SK-N-SH treated with all-trans-retinoic acid at 6 μM for 48 hours (cell line): ENCODE measurements at regions not wholly inside any gene's neighbourhood (a gene's known extent, or its start where the extent isn't known, plus 50 kb on each side); places are given as distances from the start of the nearest gene placed in this dataset.

Experiments used
- ATAC-seq: fragments of 200-7000 bp; cut with Tn5 transposase; 3 replicates; pipeline ENCODE4 v1.9.1; 2020; ENCODE audit warnings: mild to moderate bottlenecking, moderate library complexity
- ARNTL ChIP-seq: fragments of 450-650 bp; formaldehyde crosslinking; IDR thresholded peaks from 2 replicates; pipeline ENCODE4 v1.5.0; 2020; ENCODE audit warnings: low read depth, mild to moderate bottlenecking, moderate library complexity, borderline replicate concordance
- BACH2 ChIP-seq: fragments of 250-450 bp; sonication (Bioruptor Pico); IDR thresholded peaks from 2 replicates; pipeline ENCODE4 v1.9.0; 2021; ENCODE audit warnings: mild to moderate bottlenecking, borderline replicate concordance
- CREB5 ChIP-seq: fragments of 250-450 bp; sonication (Bioruptor Pico); IDR thresholded peaks from 2 replicates; pipeline ENCODE4 v1.5.1; 2020; ENCODE audit warnings: low read depth, mild to moderate bottlenecking, moderate library complexity
- CSRNP3 ChIP-seq: fragments of 250-450 bp; sonication (Bioruptor Pico); IDR thresholded peaks from 2 replicates; pipeline ENCODE4 v1.5.1; 2021; ENCODE audit warnings: mild to moderate bottlenecking, moderate library complexity
- ESRRG ChIP-seq: fragments of 250-450 bp; sonication (Bioruptor Pico); IDR thresholded peaks from 2 replicates; pipeline ENCODE4 v1.6.1; 2021; ENCODE audit warnings: mild to moderate bottlenecking
- GLIS3 ChIP-seq: fragments of 250-450 bp; sonication (Bioruptor Pico); IDR thresholded peaks from 2 replicates; pipeline ENCODE4 v1.5.0; 2020; ENCODE audit warnings: mild to moderate bottlenecking, moderate library complexity
- ISL1 ChIP-seq: fragments of 250-450 bp; sonication (Bioruptor Pico); IDR thresholded peaks from 2 replicates; pipeline ENCODE4 v2.1.2; 2022; ENCODE audit warnings: mild to moderate bottlenecking, moderate library complexity
- PATZ1 ChIP-seq: fragments of 250-450 bp; sonication (Bioruptor Pico); IDR thresholded peaks from 2 replicates; pipeline ENCODE4 v1.8.0; 2020; ENCODE audit warnings: mild to moderate bottlenecking, moderate library complexity, borderline replicate concordance
- PPARA ChIP-seq: fragments of 250-450 bp; sonication (Bioruptor Pico); IDR thresholded peaks from 2 replicates; pipeline ENCODE4 v1.5.0; 2020; ENCODE audit warnings: mild to moderate bottlenecking, borderline replicate concordance
- RARB ChIP-seq: fragments of 250-450 bp; sonication (Bioruptor Pico); IDR thresholded peaks from 2 replicates; pipeline ENCODE4 v1.8.0; 2021; ENCODE audit warnings: mild to moderate bottlenecking, moderate library complexity
- SNAI2 ChIP-seq: fragments of 250-450 bp; sonication (Bioruptor Pico); IDR thresholded peaks from 2 replicates; pipeline ENCODE4 v1.5.0; 2020; ENCODE audit warnings: mild to moderate bottlenecking, moderate library complexity
- TCF4 ChIP-seq: fragments of 250-450 bp; sonication (Bioruptor Pico); IDR thresholded peaks from 2 replicates; pipeline ENCODE4 v1.8.0; 2021; ENCODE audit warnings: mild to moderate bottlenecking, moderate library complexity, borderline replicate concordance
- TOX ChIP-seq: fragments of 250-450 bp; sonication (Bioruptor Pico); IDR thresholded peaks from 2 replicates; pipeline ENCODE4 v1.8.0; 2021; ENCODE audit warnings: mild to moderate bottlenecking, moderate library complexity, borderline replicate concordance
- ZC3H10 ChIP-seq: fragments of 250-450 bp; sonication (Bioruptor Pico); IDR thresholded peaks from 2 replicates; pipeline ENCODE4 v1.5.1; 2021; ENCODE audit warnings: mild to moderate bottlenecking, moderate library complexity
- ZFP3 ChIP-seq: fragments of 250-450 bp; sonication (Bioruptor Pico); IDR thresholded peaks from 2 replicates; pipeline ENCODE4 v1.5.0; 2020; ENCODE audit warnings: mild to moderate bottlenecking, moderate library complexity
- ZNF565 ChIP-seq: fragments of 450-650 bp; formaldehyde crosslinking; conservative IDR thresholded peaks from 2 replicates; pipeline ENCODE4 v1.5.0; 2020; ENCODE audit warnings: low read depth, mild to moderate bottlenecking, moderate library complexity
- ZNF70 ChIP-seq: fragments of 450-650 bp; formaldehyde crosslinking; IDR thresholded peaks from 2 replicates; pipeline ENCODE4 v1.5.0; 2020; ENCODE audit warnings: mild to moderate bottlenecking, moderate library complexity
- ZNF8 ChIP-seq: fragments of 450-650 bp; formaldehyde crosslinking; IDR thresholded peaks from 2 replicates; pipeline ENCODE4 v1.5.0; 2020; ENCODE audit warnings: mild to moderate bottlenecking, moderate library complexity
- TF ChIP-seq, protein P1 (sequence below): fragments of 250-450 bp; sonication (Bioruptor Pico); IDR thresholded peaks from 2 replicates; pipeline ENCODE4 v1.5.0; 2020; ENCODE audit warnings: mild to moderate bottlenecking, moderate library complexity
- TF ChIP-seq, protein P2 (sequence below): fragments of 250-450 bp; sonication (Bioruptor Pico); IDR thresholded peaks from 2 replicates; pipeline ENCODE4 v1.8.0; 2021; ENCODE audit warnings: low read depth, mild to moderate bottlenecking, moderate library complexity, borderline replicate concordance

- ATAC-seq: peak; percentile 62
- TF ChIP-seq TOX: no peak
- TF ChIP-seq ZC3H10 (CRISPR knock-in tag): no peak
- TF ChIP-seq ZNF565 (CRISPR knock-in tag): no peak
- TF ChIP-seq CSRNP3 (CRISPR knock-in tag): no peak
- TF ChIP-seq GLIS3 (CRISPR knock-in tag): no peak
- no peak for TF ChIP-seq RARB
- TF ChIP-seq PPARA (CRISPR knock-in tag): no peak
- TF ChIP-seq, protein P1, sequence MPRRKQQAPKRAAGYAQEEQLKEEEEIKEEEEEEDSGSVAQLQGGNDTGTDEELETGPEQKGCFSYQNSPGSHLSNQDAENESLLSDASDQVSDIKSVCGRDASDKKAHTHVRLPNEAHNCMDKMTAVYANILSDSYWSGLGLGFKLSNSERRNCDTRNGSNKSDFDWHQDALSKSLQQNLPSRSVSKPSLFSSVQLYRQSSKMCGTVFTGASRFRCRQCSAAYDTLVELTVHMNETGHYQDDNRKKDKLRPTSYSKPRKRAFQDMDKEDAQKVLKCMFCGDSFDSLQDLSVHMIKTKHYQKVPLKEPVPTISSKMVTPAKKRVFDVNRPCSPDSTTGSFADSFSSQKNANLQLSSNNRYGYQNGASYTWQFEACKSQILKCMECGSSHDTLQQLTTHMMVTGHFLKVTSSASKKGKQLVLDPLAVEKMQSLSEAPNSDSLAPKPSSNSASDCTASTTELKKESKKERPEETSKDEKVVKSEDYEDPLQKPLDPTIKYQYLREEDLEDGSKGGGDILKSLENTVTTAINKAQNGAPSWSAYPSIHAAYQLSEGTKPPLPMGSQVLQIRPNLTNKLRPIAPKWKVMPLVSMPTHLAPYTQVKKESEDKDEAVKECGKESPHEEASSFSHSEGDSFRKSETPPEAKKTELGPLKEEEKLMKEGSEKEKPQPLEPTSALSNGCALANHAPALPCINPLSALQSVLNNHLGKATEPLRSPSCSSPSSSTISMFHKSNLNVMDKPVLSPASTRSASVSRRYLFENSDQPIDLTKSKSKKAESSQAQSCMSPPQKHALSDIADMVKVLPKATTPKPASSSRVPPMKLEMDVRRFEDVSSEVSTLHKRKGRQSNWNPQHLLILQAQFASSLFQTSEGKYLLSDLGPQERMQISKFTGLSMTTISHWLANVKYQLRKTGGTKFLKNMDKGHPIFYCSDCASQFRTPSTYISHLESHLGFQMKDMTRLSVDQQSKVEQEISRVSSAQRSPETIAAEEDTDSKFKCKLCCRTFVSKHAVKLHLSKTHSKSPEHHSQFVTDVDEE (CRISPR knock-in tag): no peak
- no peak for TF ChIP-seq ESRRG (CRISPR knock-in tag)
- TF ChIP-seq SNAI2 (CRISPR knock-in tag): no peak
- no peak for TF ChIP-seq ISL1 (CRISPR knock-in tag)
- TF ChIP-seq TCF4 (CRISPR knock-in tag): no peak
- no peak for TF ChIP-seq BACH2 (CRISPR knock-in tag)
Observed at GRCh38 chr5:60458666-60459065, 241.3 kb downstream of the DEPDC1B start.

- no peak for ATAC-seq
- TF ChIP-seq, protein P2, sequence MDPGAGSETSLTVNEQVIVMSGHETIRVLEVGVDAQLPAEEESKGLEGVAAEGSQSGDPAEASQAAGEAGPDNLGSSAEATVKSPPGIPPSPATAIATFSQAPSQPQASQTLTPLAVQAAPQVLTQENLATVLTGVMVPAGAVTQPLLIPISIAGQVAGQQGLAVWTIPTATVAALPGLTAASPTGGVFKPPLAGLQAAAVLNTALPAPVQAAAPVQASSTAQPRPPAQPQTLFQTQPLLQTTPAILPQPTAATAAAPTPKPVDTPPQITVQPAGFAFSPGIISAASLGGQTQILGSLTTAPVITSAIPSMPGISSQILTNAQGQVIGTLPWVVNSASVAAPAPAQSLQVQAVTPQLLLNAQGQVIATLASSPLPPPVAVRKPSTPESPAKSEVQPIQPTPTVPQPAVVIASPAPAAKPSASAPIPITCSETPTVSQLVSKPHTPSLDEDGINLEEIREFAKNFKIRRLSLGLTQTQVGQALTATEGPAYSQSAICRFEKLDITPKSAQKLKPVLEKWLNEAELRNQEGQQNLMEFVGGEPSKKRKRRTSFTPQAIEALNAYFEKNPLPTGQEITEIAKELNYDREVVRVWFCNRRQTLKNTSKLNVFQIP: no peak
- TF ChIP-seq ZC3H10 (CRISPR knock-in tag) (no peak), PPARA (CRISPR knock-in tag) (no peak), PATZ1 (CRISPR knock-in tag) (no peak), GLIS3 (CRISPR knock-in tag) (no peak), ARNTL (CRISPR knock-in tag) (no peak), ZNF565 (CRISPR knock-in tag) (no peak), ZNF8 (CRISPR knock-in tag) (no peak), ZFP3 (no peak), CREB5 (no peak), BACH2 (CRISPR knock-in tag) (no peak), TCF4 (CRISPR knock-in tag) (no peak), CSRNP3 (CRISPR knock-in tag) (no peak), TOX (no peak), SNAI2 (CRISPR knock-in tag) (no peak), ZNF70 (CRISPR knock-in tag) (no peak), RARB (no peak)
Observed at GRCh38 chr5:60457233-60457632, 242.7 kb downstream of the DEPDC1B start.
